Coronary artery (tissue), 2 donors: ENCODE measurements at regions not wholly inside any gene's neighbourhood (a gene's known extent, or its start where the extent isn't known, plus 50 kb on each side); places are given as distances from the start of the nearest gene placed in this dataset.

Experiments
- DNase-seq: peaks from one replicate; pipeline ENCODE4 v3.0.0-alpha.2; 2017; ENCODE audit warnings: low spot score
- H3K27ac ChIP-seq, 2 donors: fragments of 200-600 bp; sonication (generic); one replicate each; pipeline ENCODE4 v1.5.1; 2016 to 2019
- H3K4me3 ChIP-seq: fragments of 200-600 bp; sonication (generic); 2 replicates; pipeline ENCODE4 v1.5.1; 2016; ENCODE audit warnings: mild to moderate bottlenecking, moderate library complexity
- TF ChIP-seq, protein P1 (sequence below): fragments of 200-600 bp; sonication (generic); IDR thresholded peaks from one replicate; pipeline ENCODE4 v1.5.1; 2019; ENCODE audit warnings: antibody characterized with exemption

DNA sequence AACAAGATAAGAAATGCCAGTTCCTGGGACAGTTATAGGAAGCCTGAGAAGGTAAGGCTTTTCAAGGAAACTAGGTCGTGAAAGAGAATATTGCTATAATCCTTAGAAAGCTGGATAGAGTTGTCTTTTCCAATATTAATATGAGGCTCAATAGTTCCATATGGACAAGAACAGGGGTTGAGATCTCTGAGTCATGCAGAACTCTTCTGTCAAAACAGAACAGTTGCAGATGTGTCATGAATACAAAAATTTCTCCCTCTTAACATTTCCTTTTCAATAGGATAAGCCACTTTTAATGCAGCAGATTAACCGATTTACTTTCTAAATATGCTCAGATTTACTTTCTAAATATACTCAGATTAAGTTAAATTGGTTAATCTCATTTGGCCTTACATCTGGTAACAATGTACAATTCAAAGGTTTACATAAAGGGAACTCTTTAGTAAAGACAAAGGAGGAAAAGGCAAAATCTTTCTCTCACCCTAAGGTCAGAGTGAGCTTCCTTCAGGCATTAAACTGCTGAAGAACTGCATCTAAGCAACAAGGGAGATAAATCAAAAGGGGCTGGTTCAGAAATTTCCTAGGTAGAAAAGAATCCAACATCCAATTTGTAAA is 104.7 kb upstream of the PCDH15 start:
- DNase-seq, result no peak
- Histone ChIP-seq H3K27ac (no peak overlapping the region), H3K4me3 (no peak overlapping the region)
- TF ChIP-seq, protein P1, sequence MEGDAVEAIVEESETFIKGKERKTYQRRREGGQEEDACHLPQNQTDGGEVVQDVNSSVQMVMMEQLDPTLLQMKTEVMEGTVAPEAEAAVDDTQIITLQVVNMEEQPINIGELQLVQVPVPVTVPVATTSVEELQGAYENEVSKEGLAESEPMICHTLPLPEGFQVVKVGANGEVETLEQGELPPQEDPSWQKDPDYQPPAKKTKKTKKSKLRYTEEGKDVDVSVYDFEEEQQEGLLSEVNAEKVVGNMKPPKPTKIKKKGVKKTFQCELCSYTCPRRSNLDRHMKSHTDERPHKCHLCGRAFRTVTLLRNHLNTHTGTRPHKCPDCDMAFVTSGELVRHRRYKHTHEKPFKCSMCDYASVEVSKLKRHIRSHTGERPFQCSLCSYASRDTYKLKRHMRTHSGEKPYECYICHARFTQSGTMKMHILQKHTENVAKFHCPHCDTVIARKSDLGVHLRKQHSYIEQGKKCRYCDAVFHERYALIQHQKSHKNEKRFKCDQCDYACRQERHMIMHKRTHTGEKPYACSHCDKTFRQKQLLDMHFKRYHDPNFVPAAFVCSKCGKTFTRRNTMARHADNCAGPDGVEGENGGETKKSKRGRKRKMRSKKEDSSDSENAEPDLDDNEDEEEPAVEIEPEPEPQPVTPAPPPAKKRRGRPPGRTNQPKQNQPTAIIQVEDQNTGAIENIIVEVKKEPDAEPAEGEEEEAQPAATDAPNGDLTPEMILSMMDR, result no peak

DNA sequence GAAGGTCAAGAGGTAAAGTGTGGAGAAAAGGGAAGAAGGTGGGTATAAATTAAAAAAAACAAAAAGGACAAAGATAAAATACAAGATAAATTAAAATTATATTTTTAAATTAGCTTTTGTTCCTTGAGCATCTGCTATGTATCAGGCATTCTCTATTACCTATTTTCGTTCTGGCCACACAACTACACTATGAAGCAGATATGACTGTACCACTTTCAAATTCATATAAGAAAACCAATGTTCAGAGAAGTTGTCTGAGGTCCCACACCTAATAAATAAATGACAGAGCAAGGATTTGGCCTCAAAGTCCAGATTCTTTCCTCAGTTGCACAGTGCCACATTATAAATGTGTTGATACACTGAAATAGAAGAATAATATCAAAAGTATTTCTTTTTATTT is 103.8 kb upstream of the PCDH15 start:
- Histone ChIP-seq H3K27ac (no peak overlapping the region), H3K4me3 (no peak overlapping the region)
- no peak for DNase-seq
- TF ChIP-seq, protein P1, result no peak

DNA sequence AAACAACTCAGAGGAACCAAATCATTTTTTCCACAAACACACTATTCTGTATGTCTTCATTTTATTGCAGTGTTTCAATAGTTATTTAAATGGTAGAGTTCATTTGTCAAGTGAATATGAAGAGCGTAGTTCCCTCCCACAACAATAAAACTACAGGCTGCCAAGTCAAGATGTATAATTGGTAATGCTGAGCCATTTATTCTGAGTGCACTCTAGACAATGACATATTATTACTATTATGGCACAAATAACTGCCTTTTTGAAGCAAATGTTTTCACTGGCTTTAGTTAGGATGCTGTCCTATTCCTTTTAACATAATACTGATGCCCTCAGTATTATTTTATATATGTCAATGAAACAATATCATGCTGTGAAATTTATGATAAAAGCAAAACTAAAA is 102.7 kb upstream of the PCDH15 start:
- TF ChIP-seq, protein P1, result no peak
- no peak overlapping the region for H3K4me3 ChIP-seq
- DNase-seq, result no peak
- H3K27ac ChIP-seq, result no peak overlapping the region

DNA sequence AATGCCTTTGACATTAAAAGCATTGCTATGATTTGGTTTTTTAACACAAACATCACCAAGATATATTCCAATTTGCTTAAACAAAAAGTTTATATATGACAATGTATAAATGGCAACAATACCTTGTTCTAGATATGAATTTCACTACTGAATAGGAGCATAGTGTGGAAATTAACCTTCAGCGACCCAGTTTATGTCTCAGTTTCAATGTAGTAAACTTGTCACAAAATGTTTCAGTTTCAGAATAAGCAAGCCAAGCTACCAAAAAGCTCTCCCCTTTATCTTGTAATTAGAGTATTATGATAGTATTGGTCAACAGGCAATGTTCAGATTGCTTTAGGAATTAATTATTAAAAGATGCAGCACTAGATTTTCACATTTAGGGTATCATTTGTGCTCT is 99.6 kb upstream of the PCDH15 start:
- Histone ChIP-seq H3K27ac (no peak overlapping the region), H3K4me3 (no peak overlapping the region)
- DNase-seq, result no peak
- TF ChIP-seq, protein P1, result no peak

DNA sequence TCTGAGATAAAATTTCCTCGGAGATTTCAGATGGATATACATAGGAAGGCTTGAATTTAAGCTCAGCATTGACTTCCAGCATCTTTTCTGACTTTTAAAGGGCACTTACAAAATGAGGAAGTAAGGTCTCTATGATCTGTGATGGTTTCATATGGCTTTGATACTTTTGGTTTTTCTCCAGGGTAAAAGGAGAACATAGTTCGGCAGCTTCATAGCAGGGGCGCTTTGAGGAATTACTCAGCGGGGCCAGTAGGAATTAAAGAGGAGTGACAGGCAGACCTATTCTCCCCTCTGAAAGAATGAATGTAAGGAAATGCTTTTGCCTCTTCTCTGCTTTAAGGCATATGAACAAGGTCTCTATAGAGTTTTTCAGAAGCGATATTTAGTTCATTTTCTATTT is 80.0 kb upstream of the PCDH15 start:
- Histone ChIP-seq H3K27ac (no peak overlapping the region), H3K4me3 (no peak overlapping the region)
- DNase-seq, result no peak
- TF ChIP-seq, protein P1, result no peak

DNA sequence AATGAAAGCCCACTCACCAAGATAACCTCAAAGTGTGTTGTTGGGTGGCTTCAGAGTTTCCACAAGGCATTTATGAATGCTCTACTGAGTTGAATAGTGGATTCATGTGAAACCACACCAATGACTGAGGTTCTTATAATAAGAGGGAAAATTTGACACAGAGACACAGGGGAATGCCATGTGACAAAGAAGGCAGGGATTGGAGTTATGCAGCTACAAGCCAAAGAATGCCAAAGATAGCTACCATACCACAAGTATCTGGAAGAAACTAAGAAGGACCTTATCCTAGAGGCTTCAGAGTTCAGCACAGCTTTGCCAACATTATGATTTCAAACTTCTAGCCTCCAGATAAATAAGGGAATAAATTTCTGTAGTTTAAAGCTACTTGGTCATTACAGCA is 68.0 kb upstream of the PCDH15 start:
- DNase-seq, result no peak
- H3K4me3 ChIP-seq, result no peak overlapping the region
- TF ChIP-seq, protein P1, result no peak
- no peak overlapping the region for H3K27ac ChIP-seq

DNA sequence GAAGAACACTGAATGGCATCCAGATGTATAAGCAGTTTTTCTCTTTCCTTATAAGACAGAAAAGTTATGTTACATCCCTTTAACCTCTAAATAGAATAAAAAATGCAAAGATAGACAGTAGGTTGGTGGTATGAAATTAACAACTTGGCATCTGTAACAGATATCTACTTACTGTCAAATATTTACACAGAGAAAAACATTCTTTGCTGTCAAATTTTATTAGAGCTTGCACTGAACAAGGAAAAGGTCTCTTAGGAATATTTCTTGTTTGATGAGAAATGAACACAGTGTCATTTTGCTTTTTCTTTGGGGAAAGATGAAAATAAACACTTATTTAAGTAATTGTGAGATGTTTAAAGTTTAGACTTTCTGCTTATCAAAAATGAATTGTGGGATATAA is 65.6 kb upstream of the PCDH15 start:
- Histone ChIP-seq H3K4me3 (no peak overlapping the region), H3K27ac (no peak overlapping the region)
- TF ChIP-seq, protein P1, result no peak
- DNase-seq, result no peak
